Epithelial cell of prostate (primary cell): ENCODE measurements at regions not wholly inside any gene's neighbourhood (a gene's known extent, or its start where the extent isn't known, plus 50 kb on each side); places are given as distances from the start of the nearest gene placed in this dataset.

Experiments
- DNase-seq: peaks from one replicate; pipeline ENCODE4 v3.0.0-alpha.2; 2011; ENCODE audit warnings: low read depth, low spot score
- H3K27ac ChIP-seq: fragments of 450-650 bp; 2 replicates; pipeline ENCODE4 v1.5.1; 2017; ENCODE audit warnings: mild to moderate bottlenecking

DNA sequence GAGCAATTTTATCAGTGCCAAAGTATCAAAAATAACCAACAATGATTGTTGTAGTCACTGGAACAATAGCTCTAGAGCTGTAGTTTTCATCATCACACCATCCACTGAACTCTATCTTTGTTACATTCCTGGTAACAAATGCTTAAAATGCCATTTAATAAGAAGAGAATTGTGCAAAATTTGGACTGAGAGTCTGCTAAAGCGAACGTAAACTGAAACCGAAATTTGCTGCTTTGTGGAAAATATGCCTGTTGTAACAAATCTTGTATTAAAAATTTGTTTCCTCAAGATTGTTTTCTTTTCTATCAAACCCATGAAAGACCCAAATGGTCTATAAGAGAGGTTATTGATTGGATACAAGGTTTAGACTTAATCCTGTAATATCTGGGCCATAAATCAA lies 109.3 kb upstream of the TECRL start:
- DNase-seq: no peak
- no peak overlapping the region for H3K27ac ChIP-seq

DNA sequence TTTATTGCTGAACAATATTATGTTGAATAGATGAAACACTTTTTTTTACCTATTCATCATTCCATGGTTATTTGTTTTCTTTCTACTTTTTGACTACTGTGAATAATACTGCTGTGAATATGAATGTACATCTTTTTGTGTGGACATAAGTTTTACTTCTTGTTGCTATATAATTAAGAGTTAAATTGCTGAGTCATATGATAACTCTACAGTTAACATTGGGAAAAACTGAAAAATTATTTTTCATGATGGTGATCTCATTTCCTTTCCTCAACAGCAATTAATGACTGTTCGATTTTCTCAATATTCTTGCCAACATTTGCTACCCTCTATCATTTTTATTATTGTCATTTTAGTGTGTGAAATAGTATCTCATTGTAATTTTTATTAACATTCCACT lies 106.9 kb upstream of the TECRL start:
- H3K27ac ChIP-seq: no peak overlapping the region
- no peak for DNase-seq

DNA sequence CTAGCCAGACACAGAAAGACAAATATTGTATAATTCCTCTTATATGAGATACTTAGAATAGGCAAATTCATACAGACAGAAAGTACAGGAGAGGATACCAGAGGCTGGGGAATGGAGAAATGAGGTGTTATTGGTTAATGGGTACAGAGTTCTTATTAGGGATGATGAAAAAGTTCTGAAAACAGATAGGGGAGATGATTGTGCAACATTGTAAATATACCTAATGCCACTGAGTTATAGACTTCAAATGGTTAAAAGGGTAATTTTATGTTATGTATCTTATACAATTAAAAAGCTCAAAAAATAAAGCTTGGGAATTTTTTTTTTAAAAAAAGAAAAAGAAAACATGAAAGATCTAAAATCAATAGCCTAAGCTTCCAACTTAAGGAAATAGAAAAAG lies 98.8 kb upstream of the TECRL start:
- no peak overlapping the region for H3K27ac ChIP-seq
- DNase-seq: no peak

DNA sequence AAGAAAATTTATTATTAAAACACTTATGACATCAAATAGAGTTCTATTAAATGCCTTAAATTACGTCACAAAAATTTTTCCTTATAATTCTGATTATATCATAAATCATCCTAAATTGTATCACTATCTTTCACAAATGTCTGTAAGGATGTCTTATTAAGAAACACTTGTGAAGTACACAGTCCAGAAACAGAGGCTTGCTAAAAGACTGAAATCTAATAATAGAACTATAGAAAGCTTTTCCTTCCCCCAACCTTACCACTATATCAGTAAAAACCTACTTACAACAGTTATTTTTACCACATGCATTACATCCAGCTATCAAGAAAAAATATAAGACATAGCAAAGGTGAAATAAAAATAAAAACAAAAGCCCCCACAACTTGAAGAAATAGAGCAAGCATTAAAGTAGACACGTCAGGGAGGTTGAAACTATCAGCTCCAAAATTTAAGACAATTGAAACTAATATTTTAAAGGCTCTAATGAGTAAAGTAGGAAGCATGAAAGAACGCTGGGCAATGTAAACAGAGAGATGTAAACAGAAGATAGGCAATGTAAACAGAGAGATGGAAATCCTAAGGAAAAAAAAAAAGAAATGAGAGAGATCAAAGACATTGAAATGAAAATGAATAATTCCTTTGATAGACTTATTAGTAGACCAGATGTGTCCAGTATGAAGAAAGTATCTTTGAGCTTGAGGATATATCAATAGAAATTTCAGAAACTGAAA lies 94.9 kb upstream of the TECRL start:
- no peak overlapping the region for H3K27ac ChIP-seq
- no peak for DNase-seq

DNA sequence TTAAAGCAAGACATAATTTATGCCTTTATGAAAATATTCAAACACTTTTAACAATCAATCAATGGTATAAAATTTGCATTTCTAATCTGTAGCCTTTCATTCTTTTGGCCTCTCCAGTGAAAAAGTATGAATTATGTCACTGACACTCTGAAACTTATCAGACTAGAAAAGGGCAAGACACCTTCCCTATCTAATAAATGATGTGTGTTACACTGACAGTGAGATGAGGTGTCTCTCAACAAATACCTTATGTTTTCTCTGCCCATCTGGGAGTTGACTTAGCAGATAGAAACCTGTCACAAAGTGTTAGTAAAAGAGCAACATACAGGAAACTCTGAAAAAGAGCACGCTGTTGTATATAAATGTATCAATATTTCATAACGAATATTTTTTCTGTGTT lies 94.2 kb upstream of the TECRL start:
- DNase-seq: no peak
- no peak overlapping the region for H3K27ac ChIP-seq

DNA sequence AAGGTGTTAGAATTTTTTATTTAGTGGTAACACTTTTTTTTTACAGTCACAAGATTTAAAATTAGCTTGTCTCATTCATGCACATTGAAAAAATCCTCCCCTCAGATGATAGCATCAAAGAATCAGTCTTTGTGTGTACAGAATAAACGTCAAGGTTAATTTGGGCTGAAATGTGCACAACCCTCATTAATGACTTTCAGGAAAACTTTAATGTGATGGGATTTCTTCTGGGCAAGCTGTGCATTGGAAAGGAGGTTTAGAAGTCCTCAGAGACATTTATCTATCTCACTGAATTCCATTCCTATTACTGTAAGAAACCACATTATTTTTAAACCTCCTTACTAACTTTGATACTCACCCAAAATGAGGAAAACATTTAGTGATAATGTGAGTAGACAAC lies 88.2 kb upstream of the TECRL start:
- no peak for DNase-seq

DNA sequence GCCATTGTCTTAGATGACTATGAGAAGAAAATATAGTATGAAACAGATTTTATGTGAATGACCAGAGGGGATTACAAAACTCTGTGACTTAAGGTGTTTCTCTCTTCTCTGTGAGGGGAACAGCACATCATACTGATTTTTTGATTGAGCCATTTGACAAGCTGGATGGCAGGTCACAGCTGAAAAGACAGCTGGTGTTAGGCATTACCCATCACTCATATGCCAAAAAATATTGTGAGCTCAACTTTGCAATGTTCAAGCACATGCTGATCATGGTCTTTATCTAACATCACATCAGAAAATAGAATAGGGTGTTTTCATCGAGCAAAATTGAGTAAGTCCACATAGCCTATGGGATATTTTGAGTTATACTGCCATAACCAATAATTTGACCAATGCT lies 86.7 kb upstream of the TECRL start:
- no peak for DNase-seq
- H3K27ac ChIP-seq: no peak overlapping the region

More for the DNA sequence above, 88.2 kb upstream of the TECRL start:
- H3K27ac ChIP-seq: no peak overlapping the region

DNA sequence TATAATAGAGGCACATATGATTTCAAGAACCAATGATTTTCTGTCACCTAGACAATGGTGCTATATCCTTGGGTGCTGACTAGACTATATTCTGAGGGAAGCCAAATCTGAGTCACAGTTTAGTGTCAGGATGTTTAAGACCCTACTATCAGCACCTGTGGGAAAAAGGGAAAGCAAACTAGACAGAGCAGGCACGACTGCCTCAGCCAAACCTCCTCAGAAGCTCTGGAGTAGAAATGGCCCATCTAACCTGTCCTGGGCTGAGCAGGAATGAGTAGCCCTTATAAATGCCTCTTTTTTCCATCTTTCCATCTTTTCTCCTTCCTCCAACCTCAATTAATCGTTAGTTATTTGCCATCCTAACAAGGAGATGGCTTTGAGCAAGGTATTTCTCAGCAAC lies 80.4 kb upstream of the TECRL start:
- no peak overlapping the region for H3K27ac ChIP-seq
- DNase-seq: no peak

DNA sequence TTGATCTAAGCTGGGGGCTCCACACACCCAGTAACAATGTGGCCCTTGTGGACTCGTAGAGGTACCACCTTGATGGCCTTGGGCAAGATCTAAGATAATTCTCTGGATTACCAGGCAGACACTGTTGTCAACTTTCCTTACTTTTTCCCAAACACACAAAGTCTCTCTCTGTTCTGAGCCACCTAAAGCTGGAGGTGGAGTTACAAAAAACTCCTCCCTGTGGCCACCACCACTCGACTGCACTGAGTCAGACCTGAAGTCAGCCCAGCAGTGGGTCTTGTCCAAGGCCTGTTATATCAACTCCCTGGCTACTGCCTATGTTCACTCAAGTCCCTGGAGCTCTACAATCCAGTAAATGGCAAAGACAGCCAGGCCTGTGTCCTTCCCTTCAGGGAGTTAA lies 70.1 kb upstream of the TECRL start:
- H3K27ac ChIP-seq: no peak overlapping the region

DNA sequence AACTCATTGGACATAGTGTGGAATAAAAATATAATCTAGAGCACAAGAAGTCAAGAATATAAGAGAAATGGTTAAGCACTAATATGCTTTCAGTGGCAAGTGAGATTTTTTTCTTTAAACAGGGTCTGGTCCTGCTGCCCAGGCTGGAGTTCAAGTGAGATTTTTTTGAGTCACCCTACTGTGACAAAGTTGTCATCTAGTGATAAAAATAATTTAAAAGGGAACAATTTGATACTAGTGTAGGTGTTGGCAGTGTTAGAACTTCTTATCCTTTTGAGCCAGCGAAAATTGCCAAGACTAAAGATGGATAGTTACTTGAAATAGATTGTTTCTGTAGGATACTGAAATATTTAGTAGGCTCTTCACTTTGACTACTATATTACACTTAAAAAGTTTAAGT lies 67.9 kb upstream of the TECRL start:
- no peak for DNase-seq
- no peak overlapping the region for H3K27ac ChIP-seq

More for the DNA sequence above, 70.1 kb upstream of the TECRL start:
- no peak for DNase-seq

DNA sequence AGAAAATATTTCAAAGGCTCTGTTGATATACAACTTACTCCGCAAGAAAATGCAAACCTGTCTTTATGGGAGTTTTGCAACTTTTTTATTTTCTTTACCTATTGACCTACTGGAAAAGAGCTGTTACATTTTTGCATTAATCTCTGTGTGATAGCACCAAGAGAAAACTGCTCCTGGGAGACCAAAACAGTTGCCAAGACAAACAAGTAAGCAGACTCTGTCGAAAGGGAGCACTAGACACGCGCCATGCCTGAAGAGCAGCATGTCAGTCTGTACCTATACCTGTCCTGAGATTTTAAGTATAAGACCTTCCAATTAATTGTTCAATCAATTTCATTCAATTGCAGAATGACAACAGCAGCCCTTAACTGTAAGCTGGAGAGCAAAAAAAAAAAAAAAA lies 56.0 kb upstream of the TECRL start:
- no peak overlapping the region for H3K27ac ChIP-seq
- DNase-seq: no peak

DNA sequence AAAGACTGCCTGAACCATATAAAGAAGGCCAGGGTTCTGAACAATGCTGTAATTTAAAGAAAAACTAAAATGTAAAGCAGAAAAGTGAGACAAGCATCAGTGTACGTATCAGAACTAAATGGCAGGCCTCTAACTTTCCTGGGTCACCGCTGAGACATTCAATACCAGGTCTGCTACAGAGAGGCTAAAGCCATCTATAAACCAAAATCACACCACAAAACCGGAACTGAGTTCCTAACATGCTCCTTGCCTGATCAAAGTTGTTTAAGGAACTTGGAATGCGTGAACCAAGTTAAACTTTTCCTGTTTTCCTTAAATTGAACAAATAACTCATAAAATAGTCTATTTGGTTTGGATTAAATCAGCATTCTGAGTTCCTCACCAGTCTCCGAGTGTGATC lies 55.3 kb upstream of the TECRL start:
- no peak for DNase-seq

More for the DNA sequence above, 55.3 kb upstream of the TECRL start:
- no peak overlapping the region for H3K27ac ChIP-seq
